LoVo (cell line): ENCODE measurements at regions not wholly inside any gene's neighbourhood (a gene's known extent, or its start where the extent isn't known, plus 50 kb on each side); places are given as distances from the start of the nearest gene placed in this dataset.
"Not testable (repeated sequence)": the region's sequence is repeated elsewhere in the genome, so short reads cannot be mapped to it uniquely, and the experiment has no call there.

Experiments used
- DNase-seq: peaks from one replicate; pipeline ENCODE4 v3.0.0-alpha.2; 2016; ENCODE audit warnings: low spot score

- DNase-seq: no peak
Measured at GRCh38 chr4:31482691-31483090, 762.5 kb downstream of the PCDH7 start.

- not testable (repeated sequence) for DNase-seq
Measured at GRCh38 chr4:31499216-31499615, 779.0 kb downstream of the PCDH7 start.

DNA sequence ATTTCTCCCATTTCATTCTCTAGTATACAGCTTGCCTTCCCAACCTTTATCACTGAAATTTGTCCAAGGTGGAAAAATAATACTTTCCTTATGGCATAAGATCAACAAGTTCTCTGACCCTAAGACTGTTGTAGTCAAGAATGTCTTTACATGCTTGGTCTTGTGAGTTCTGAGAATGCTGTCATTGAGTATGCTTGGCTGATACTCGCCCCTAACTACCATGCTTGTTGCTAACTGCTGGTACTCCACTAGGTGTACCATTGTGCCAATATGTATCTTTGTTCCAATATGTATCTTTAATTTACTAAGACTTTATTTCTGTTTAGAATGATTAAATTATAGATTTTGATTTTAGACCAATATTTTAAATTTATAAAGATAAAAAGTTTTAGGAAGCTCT is 796.4 kb downstream of the PCDH7 start:
- DNase-seq: no peak

GRCh38 chr4:31518796-31519250 is 798.7 kb downstream of the PCDH7 start:
- peak; percentile 7 for DNase-seq

DNA sequence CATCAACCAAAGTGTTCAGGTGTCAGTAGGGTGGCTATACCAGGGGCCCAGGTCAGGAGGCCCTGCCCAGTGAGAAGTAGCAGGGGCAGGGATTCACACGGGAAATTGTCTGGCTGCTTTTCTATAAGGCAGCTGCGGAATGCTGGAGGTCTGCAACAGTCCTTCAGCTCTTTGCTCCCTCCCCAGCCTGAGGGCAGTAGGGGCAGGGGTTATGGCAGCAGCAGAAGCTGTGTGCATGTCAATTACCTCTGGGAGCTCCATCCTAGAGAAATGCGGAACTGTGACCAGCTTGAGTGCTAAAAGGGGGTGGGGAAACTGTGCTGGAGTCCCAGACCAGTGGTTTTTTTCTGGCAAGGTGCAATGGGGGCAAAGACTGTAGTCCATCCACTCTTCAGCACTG is 810.4 kb downstream of the PCDH7 start:
- DNase-seq: no peak

DNA sequence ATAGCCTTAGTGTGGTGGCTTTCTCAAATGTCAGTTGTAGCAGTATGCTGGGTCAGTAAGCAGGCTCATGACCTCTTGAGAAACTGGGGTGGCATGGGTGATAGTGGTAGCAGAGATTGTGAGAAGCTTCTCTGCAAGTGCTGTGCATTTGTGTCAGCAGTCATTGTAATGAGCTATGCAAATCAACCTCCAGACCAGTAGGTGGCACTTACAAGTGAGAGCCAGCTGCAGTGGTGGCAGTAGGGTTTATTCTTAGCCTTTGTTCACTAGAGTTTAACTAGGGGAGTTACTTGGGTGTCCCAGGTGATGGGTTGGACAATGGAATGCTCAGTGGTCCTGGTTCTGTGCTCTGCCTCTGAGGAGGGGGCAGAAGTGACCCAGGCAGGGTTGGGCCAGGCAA is 818.7 kb downstream of the PCDH7 start:
- no peak for DNase-seq

- DNase-seq: no peak
Measured at GRCh38 chr4:31539284-31540069, 819.3 kb downstream of the PCDH7 start.

DNA sequence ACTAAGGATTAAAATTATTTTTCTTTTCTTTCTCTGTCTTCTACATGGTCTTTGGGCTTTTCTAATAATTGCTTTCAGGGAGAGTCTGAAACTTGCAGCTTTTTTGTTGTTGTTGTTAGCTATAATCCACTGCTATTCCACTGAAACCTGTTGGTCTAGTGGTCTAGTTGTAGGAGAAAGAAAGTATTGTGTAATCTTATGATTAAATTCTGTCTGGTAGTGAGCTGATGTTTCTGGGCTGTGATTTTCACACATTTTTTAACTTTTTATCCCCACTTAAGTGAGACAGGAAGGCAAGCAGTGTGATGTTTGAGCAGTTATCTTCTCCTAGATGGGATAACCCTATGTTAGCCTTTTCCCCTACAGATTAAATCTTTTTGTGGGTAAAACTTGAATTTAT is 825.2 kb downstream of the PCDH7 start:
- no peak for DNase-seq

- DNase-seq: no peak
Measured at GRCh38 chr4:31545755-31546154, 825.6 kb downstream of the PCDH7 start.

DNA sequence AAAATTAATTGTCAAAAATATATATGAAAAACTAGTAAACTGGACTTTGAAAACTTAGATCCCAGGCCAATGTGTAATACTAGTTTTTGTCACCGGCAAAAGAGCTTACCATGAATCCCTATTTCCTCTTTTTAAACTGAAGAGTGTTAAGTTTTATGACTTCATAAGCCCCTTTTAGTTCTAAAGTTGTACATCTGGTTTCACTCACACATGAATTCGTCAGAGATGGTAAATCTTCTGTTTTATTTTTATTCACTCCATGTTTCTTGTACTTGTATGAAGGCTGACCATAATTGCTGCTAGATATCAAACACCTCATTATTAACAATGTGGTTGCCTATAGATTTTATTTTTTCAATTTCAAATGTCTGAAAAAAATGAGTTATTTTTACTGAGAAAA is 827.9 kb downstream of the PCDH7 start:
- no peak for DNase-seq

DNA sequence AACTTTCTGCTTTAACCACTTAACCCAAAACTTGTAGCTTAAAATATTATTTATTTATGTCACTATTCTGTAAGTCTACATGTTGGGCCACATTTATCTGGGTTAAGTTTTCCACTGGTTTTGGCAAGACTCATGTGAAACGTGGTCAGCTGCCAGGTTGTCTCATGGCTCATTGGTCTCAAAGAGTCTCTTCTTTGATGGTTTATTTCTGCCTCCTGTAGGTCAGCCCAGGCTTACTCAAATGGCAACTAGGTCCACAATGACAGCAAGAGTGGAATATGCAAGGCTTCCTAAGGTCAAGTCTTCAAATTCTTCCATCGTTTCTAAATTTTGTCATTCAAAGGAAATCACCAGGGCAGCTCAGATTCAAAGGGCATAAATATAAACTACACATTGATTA is 828.7 kb downstream of the PCDH7 start:
- no peak for DNase-seq

DNA sequence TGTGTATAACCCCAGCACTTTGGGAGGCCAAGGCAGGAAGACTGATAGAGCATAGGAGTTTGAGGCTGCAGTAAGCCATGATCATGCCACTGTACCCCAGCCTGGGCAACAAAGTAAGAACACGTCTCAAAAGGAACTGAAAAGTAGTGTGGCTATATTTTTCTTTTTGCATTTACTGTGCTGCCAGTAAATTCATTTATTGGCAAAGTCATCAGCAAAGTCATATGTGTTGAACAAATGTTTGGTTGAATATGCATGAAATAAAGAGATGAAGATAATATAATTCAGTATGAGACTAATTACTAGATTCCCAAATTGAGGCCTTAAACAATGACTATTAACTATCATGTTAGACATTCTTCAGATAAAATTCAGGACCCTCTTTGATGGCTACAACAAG is 829.1 kb downstream of the PCDH7 start:
- DNase-seq: no peak

DNA sequence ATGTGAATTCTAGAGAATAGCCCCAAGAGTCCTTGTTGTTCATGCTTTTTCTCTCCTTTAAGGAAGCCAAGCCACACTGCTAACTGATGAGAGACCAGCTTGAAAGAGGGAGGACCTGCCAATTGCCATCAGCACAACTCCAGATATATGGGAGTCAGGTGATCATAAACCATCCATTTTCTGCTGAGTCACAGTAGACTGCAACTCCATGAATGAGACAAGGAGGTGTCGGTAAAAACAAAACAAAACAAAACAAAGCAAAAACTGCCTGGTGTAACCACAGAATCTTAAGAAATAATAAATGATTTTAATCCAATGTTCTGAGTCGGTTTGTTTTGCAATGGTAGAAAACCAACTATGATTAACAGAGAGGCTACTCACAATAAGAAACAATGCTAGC is 837.3 kb downstream of the PCDH7 start:
- DNase-seq: no peak

- DNase-seq: no peak
Measured at GRCh38 chr4:31573554-31573953, 853.4 kb downstream of the PCDH7 start.

DNA sequence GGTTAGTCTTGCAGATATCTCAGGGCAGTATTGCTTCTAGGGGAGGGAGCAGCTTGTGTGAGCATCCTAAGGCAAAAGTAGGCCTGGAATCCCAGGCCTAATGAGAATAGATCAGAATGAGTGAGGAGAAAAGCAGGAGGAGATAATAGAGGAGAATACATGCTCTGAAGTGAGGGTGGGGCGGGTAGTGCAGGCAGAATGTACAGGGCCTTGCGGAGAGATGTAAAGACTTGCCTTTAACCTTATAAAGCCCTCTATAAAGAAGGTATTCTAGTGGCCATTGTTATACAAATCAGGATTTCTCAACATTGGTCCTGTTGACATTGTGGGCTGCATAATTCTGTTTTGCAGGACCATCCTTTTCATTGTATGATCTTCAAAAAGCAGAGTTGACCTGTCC is 855.3 kb downstream of the PCDH7 start:
- DNase-seq: no peak

DNA sequence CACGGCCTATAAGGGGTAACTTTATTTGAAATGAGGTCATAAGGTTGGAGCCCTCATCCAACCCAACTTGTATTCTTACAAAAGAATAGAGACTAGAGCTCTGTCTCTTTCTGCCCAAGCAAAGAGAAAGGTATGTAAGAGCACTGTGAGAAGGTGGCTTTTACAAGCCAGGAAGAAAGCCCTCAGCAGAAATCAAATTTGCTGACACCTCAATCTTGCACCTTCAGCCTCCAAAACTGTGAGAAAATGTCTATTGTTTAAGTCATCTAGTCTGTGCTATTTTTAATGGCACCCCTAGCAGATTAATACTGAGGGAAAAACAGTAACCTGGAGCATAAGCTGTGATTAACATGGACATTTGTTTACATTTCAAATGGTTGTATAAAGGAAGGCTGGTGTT is 860.7 kb downstream of the PCDH7 start:
- no peak for DNase-seq

- DNase-seq: no peak
Measured at GRCh38 chr4:31585503-31585902, 865.3 kb downstream of the PCDH7 start.

GRCh38 chr4:31592293-31592692 is 872.1 kb downstream of the PCDH7 start:
- no peak for DNase-seq

- no peak for DNase-seq
Measured at GRCh38 chr4:31595496-31595895, 875.3 kb downstream of the PCDH7 start.

DNA sequence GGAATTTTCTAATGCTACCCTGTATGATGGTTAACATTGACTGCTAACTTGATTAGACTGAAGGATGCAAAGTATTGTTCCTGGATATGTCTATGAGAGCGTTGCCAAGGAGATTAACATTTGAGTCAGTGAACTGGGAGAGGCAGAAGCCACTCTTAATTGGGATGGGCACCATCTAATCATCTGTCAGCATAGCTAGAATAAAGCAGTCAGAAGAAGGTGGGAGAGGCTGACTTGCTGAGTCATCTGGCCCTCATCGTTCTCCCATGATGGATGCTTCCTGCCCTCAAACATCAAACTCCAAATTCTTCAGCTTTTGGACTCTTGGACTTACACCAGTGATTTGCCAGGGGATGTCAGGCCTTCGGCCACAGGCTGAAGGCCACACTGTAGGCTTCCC is 878.5 kb downstream of the PCDH7 start:
- no peak for DNase-seq

DNA sequence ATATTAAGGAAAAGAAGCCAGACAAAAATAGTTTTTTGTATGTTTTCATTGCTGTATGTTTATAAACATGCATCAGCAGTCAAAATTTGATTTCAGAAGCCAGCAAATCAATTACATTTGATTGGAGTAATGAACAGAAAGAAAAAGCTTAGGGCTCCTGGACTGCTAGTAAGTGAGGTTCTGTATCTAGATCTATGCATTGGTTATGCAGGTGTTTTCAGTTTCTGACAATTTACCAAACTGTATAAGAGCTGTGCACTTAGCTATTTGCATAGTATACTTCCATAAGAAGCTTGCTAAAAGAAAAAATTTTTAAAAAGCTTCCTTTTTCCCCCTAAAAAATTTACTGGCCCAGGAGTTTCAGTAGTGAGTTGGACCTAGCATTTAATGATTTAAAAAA is 881.6 kb downstream of the PCDH7 start:
- no peak for DNase-seq

DNA sequence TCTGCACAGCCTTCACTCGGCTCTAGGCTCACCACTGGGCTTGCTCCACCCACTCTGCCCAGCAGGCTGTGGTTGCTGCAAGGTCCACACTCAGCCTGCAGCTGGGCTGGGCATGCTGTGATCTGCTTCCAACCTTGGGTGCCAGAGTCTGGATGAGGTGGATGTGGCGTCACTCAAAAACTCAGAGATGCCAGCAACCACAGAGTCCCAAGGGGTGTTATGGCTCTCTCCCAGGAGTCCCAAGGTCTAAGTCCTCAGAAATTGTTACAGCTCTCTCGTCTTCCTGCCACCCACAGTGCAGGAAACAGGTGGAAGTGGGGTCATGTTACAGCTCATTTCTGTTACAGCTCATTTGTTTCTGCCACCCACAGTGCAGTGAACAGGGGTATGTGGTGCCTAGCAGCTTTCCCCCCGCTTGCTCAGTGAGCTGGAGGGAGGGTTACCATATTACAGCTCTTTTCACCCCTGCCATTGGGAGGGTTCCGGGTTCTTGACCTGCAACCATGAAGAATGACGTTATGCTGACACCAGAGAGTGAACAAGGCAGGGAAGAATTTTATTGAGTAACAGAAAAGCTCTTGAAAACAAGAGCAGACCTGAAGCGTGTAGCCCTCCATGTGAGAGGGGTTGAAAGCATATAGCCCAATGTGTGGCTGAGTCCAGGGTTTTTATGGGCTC is 893.9 kb downstream of the PCDH7 start:
- DNase-seq: no peak

GRCh38 chr4:31617667-31618066 is 897.5 kb downstream of the PCDH7 start:
- no peak for DNase-seq

DNA sequence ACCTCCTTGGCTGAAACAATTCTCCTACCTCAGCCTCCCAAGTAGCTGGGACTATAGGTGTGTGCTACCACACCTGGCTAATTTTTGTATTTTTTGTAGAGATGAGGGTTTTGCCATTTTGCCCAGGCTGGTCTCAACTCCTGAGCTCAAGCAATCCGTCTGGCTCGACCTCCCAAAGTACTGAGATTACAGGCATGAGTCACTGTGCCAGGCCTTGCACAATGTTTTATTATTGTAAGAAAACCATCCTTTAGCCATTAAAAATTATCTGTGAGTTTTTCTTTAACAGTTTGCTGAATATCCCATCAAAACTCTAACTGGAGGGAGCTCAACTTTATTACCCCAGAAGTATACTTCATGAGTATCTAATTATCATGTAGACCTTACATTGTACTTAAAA is 900.3 kb downstream of the PCDH7 start:
- DNase-seq: no peak
